Astrocyte (in vitro differentiated cells and primary cell): ENCODE measurements at regions not wholly inside any gene's neighbourhood (a gene's known extent, or its start where the extent isn't known, plus 50 kb on each side); places are given as distances from the start of the nearest gene placed in this dataset.

Source experiments
- DNase-seq: peaks from one replicate; pipeline ENCODE4 v3.0.0-alpha.2; 2010; ENCODE audit warnings: low read depth
- FAIRE-seq: peaks from 2 replicates; lab custom pipeline; 2011; peaks lifted over from hg19 to GRCh38; lab: Jason Lieb, UNC
- H2AFZ ChIP-seq: 2 replicates; pipeline ENCODE4 v1.6.0; 2012; ENCODE audit warnings: low read depth, low read length, inconsistent platforms
- H3K27ac ChIP-seq: 2 replicates; pipeline ENCODE4 v1.5.1; 2011; ENCODE audit warnings: low read depth, low read length, inconsistent platforms
- H3K27me3 ChIP-seq: 2 replicates; pipeline ENCODE4 v1.6.0; 2011; ENCODE audit warnings: low read length, inconsistent platforms; ENCODE audit not compliant: insufficient read depth
- H3K36me3 ChIP-seq: 2 replicates; pipeline ENCODE4 v1.5.1; 2011; ENCODE audit warnings: low read length, inconsistent platforms; ENCODE audit not compliant: insufficient read depth
- H3K4me1 ChIP-seq: 2 replicates; pipeline ENCODE4 v1.5.1; 2011; ENCODE audit warnings: low read length, inconsistent platforms; ENCODE audit not compliant: insufficient read depth
- H3K4me2 ChIP-seq: 2 replicates; pipeline ENCODE4 v1.6.0; 2012; ENCODE audit warnings: low read length, inconsistent platforms
- H3K4me3 ChIP-seq: 2 replicates; pipeline ENCODE4 v1.5.1; 2011; ENCODE audit warnings: low read depth, mild to moderate bottlenecking, low read length, inconsistent platforms; ENCODE audit not compliant: insufficient read depth
- H3K79me2 ChIP-seq: 2 replicates; pipeline ENCODE4 v1.6.0; 2012; ENCODE audit warnings: mild to moderate bottlenecking, low read length, inconsistent platforms; ENCODE audit not compliant: insufficient read depth
- H3K9ac ChIP-seq: 2 replicates; pipeline ENCODE4 v1.6.0; 2012; ENCODE audit warnings: mild to moderate bottlenecking, low read length, inconsistent platforms
- H3K9me3 ChIP-seq: 2 replicates; pipeline ENCODE4 v1.5.1; 2012; ENCODE audit warnings: low read depth, mild to moderate bottlenecking, low read length, inconsistent platforms; ENCODE audit not compliant: insufficient read depth
- H4K20me1 ChIP-seq: 2 replicates; pipeline ENCODE4 v1.6.0; 2012; ENCODE audit warnings: low read length, inconsistent platforms; ENCODE audit not compliant: insufficient read depth
- H3K27ac Mint-ChIP-seq: one replicate; pipeline ENCODE4 v1.8.0; 2021; ENCODE audit warnings: mild to moderate bottlenecking, mixed read lengths; ENCODE audit not compliant: unreplicated experiment
- H3K27me3 Mint-ChIP-seq: one replicate; pipeline ENCODE4 v1.8.0; 2021; ENCODE audit warnings: low read depth, mixed read lengths; ENCODE audit not compliant: unreplicated experiment
- H3K36me3 Mint-ChIP-seq: one replicate; pipeline ENCODE4 v1.8.0; 2021; ENCODE audit warnings: low read depth, mixed read lengths; ENCODE audit not compliant: unreplicated experiment
- H3K4me1 Mint-ChIP-seq: one replicate; pipeline ENCODE4 v1.8.0; 2021; ENCODE audit warnings: low read depth, mixed read lengths; ENCODE audit not compliant: unreplicated experiment
- H3K4me3 Mint-ChIP-seq: one replicate; pipeline ENCODE4 v1.8.0; 2021; ENCODE audit warnings: mild to moderate bottlenecking, moderate library complexity, mixed read lengths; ENCODE audit not compliant: unreplicated experiment
- H3K9me3 Mint-ChIP-seq: one replicate; pipeline ENCODE4 v1.8.0; 2021; ENCODE audit warnings: mild to moderate bottlenecking, mixed read lengths; ENCODE audit not compliant: unreplicated experiment
- EZH2 ChIP-seq: IDR thresholded peaks from 2 replicates; pipeline ENCODE4 v1.6.1; 2012; ENCODE audit warnings: mild to moderate bottlenecking, low read length, inconsistent platforms; ENCODE audit not compliant: insufficient read depth
- TF ChIP-seq, protein P1 (sequence below): IDR thresholded peaks from 2 replicates; pipeline ENCODE4 v1.5.1; 2011; ENCODE audit warnings: low read depth, mild to moderate bottlenecking, inconsistent platforms, low read length, moderate library complexity; ENCODE audit not compliant: insufficient read depth

DNA sequence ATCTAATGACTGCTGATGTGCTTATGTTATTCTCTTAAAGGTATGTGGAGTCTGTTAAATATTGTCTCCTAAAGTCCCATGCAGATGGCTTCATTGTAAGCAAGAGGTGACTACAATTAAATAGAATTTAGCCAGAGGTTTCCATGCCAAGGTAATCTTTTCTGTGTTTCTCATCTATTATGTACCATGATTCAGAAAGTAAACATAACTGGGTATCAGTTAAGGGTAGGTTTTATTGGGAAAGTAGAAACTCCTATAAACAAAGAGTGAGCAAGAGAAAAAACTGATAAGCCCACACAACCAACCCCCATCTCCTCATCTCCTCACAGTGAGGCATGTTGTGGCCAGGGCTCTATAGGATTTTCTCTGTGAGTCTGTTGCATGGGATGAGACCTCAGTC lies 611.7 kb downstream of the SNAPC1 start:
- no peaks in the 10 kb centered on the region for H3K9me3 Mint-ChIP-seq
- Histone ChIP-seq H3K9ac (no peak overlapping the region), H3K27ac (no peak overlapping the region), H3K4me3 (no peak overlapping the region), H3K4me1 (no peaks in the 10 kb centered on the region), H3K36me3 (no peaks in the 10 kb centered on the region), H3K27me3 (no peaks in the 10 kb centered on the region), H3K4me2 (no peak overlapping the region), H3K9me3 (no peaks in the 10 kb centered on the region), H2AFZ (no peak overlapping the region), H4K20me1 (no peaks in the 10 kb centered on the region), H3K79me2 (no peaks in the 10 kb centered on the region)
- no peaks in the 10 kb centered on the region for H3K36me3 Mint-ChIP-seq
- DNase-seq = peak; percentile 10
- H3K27ac Mint-ChIP-seq = no peak overlapping the region
- H3K4me3 Mint-ChIP-seq = no peak overlapping the region
- FAIRE-seq = no peak
- TF ChIP-seq, protein P1, sequence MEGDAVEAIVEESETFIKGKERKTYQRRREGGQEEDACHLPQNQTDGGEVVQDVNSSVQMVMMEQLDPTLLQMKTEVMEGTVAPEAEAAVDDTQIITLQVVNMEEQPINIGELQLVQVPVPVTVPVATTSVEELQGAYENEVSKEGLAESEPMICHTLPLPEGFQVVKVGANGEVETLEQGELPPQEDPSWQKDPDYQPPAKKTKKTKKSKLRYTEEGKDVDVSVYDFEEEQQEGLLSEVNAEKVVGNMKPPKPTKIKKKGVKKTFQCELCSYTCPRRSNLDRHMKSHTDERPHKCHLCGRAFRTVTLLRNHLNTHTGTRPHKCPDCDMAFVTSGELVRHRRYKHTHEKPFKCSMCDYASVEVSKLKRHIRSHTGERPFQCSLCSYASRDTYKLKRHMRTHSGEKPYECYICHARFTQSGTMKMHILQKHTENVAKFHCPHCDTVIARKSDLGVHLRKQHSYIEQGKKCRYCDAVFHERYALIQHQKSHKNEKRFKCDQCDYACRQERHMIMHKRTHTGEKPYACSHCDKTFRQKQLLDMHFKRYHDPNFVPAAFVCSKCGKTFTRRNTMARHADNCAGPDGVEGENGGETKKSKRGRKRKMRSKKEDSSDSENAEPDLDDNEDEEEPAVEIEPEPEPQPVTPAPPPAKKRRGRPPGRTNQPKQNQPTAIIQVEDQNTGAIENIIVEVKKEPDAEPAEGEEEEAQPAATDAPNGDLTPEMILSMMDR = no peak
- no peak for TF ChIP-seq EZH2
- no peaks in the 10 kb centered on the region for H3K4me1 Mint-ChIP-seq
- peaks cover 2% of the 10 kb centered on the region for H3K27me3 Mint-ChIP-seq

DNA sequence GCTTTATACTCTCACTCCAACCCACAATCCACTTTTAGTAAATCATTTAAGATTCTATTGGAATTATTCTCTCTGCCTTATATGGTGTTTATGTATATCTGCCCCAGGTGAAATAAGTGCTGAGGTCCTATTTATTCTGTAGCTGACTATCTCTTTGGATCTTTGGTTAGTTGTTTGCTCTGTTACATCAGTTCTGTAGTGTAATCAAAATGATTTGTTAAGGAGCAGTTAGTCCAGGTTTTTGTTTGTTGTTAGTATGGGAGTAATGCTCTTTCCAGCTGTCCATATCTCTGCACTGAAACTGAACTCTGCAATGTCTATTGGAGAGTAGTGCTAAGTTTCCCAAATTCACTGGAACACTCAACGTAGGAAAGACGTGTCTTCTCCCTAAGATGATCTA lies 615.8 kb downstream of the SNAPC1 start:
- Mint-ChIP-seq H3K9me3 (no peaks in the 10 kb centered on the region), H3K27ac (no peak overlapping the region), H3K36me3 (no peaks in the 10 kb centered on the region), H3K4me3 (no peak overlapping the region), H3K27me3 (no peaks in the 10 kb centered on the region), H3K4me1 (no peaks in the 10 kb centered on the region)
- Histone ChIP-seq H3K4me3 (no peak overlapping the region), H3K9me3 (no peaks in the 10 kb centered on the region), H3K4me2 (no peak overlapping the region), H3K27ac (no peak overlapping the region), H3K79me2 (no peaks in the 10 kb centered on the region), H3K4me1 (no peaks in the 10 kb centered on the region), H3K9ac (no peak overlapping the region), H4K20me1 (no peaks in the 10 kb centered on the region), H2AFZ (no peak overlapping the region), H3K36me3 (no peaks in the 10 kb centered on the region), H3K27me3 (no peaks in the 10 kb centered on the region)
- DNase-seq (no peak), FAIRE-seq (no peak)
- no peak for TF ChIP-seq EZH2
- TF ChIP-seq, protein P1 = no peak

DNA sequence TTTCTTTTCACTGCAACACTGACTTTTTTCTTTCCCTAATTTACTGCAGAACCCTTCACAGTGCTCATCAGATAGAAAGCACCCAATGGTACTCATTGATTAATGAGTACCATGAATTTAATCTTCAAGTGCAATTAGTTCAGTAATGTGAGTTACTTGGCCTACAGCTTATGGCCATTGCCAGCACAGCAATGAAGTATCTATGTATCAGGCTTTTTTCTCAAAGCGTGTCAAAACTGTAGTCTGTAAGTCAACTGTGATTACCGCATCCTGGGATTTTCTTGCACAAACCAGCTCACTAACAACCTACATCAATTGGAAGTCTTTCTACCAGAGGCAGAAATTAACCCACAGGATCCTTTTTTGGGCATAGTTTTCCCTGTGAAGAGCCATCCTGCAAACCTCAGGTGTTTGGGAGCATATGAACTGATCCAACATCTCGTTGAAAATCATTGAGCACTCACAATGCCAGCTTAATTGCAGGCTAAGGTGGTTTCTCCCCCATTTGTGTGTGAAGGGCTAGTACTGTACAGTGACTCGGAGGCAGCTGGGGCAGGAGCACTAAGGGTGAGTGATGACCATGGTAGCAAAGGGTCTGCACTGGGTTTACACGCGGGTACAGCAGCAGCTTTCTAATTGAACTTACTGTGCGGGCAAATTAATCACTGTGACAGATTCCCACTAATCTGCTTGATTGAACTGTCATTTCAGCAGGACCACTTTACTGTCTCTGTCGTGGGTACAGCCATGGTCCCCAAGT lies 619.3 kb downstream of the SNAPC1 start:
- no peak for DNase-seq

More for the DNA sequence above, 619.3 kb downstream of the SNAPC1 start:
- Mint-ChIP-seq H3K27me3 (no peaks in the 10 kb centered on the region), H3K4me3 (no peak overlapping the region), H3K27ac (no peak overlapping the region), H3K4me1 (no peaks in the 10 kb centered on the region), H3K9me3 (no peaks in the 10 kb centered on the region), H3K36me3 (no peaks in the 10 kb centered on the region)
- no peak for FAIRE-seq
- Histone ChIP-seq H3K27me3 (no peaks in the 10 kb centered on the region), H4K20me1 (no peaks in the 10 kb centered on the region), H3K9me3 (no peaks in the 10 kb centered on the region), H3K27ac (no peak overlapping the region), H3K9ac (no peak overlapping the region), H3K4me2 (no peak overlapping the region), H3K36me3 (no peaks in the 10 kb centered on the region), H3K4me3 (no peak overlapping the region), H2AFZ (no peak overlapping the region), H3K4me1 (no peaks in the 10 kb centered on the region), H3K79me2 (no peaks in the 10 kb centered on the region)
- no peak for TF ChIP-seq EZH2
- TF ChIP-seq, protein P1 = no peak
